ENCODE measurements at regions not wholly inside any gene's neighbourhood (a gene's known extent, or its start where the extent isn't known, plus 50 kb on each side); places are given as distances from the start of the nearest gene placed in this dataset.
A peak's percentile ranks its signal among the peaks of the same experiment; 100 is the strongest.

DNA sequence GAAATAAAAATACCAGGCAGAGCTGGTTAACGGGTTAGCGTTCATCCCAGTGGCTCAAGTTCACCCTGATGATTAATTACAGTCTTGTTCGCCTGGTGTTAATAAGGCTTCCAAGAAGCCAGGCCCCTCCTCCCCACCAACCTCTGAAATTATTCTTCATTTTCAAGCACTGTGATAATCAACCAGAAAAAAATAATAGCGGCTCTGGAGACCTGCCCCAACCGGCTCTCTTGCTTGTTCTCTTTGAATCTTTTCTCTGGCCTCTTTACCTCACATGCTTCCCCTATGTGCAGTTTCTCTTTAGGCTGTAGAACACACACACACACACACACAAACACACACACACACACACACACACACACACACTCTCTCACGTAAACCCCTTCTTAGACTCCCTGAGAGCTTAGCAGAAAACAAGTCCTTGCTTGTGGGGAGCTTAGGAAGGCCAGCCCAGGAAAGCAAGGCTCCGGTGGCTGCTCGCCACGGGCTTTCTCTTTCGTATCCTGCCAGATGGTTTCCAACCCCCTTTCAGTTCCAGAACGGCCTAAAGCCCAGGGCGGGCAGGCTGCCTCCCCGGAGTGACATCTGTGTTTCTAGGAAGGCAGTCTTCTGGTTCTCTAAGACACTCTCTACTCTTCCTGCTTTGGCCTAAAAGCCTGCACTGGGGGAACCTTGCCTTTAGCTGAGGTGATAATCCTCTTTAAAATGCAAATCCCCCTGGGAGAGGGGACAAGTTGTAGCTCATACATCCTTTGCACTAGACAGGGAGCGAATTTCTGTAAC, 106.4 kb upstream of the SESN3 start:
- Histone ChIP-seq H3K9me2 (replicated peaks; ENCODE audit: insufficient read depth) (no peaks in the 10 kb centered on the region), H3K27ac (peak overlapping the region; percentile 97), H3K27me3 (no peaks in the 10 kb centered on the region), H2AFZ (peak overlapping the region; percentile 7), H3K9me3 (ENCODE audit: low read depth) (no peaks in the 10 kb centered on the region), H3K4me2 (peak overlapping the region; percentile 53), H3K4me1 (ENCODE audit: insufficient read depth) (peaks cover 41% of the 10 kb centered on the region), H3K36me3 (replicated peaks; ENCODE audit: insufficient read depth, low read depth) (no peaks in the 10 kb centered on the region), H4K20me1 (ENCODE audit: insufficient read depth, poor library complexity, severe bottlenecking) (no peaks in the 10 kb centered on the region), H3K4me3 (no peak overlapping the region), H3K79me2 (no peaks in the 10 kb centered on the region)
- DNase-seq (ENCODE audit: low spot score), result peak; percentile 52
- TF ChIP-seq CTCF (IDR thresholded peaks at IDR 0.05; ENCODE audit: poor library complexity), result no peak
- TF ChIP-seq EZH2 (IDR thresholded peaks at IDR 0.05; ENCODE audit: borderline replicate concordance), result no peak
- no peak for TF ChIP-seq EZH2phosphoT487 (IDR thresholded peaks at IDR 0.05; ENCODE audit: low read depth, severe bottlenecking, unreplicated experiment)
- WGBS (ENCODE audit: low lambda C conversion rate, missing lambda C conversion rate), result 34% methylated on average over 13 of the region's 14 CpGs

- Histone ChIP-seq H3K27ac (peak overlapping the region; percentile 97), H3K4me2 (no peak overlapping the region), H3K27me3 (no peaks in the 10 kb centered on the region), H4K20me1 (ENCODE audit: insufficient read depth, poor library complexity, severe bottlenecking) (no peaks in the 10 kb centered on the region), H3K4me1 (ENCODE audit: insufficient read depth) (peaks cover 41% of the 10 kb centered on the region), H3K4me3 (no peak overlapping the region), H3K9me3 (ENCODE audit: low read depth) (no peaks in the 10 kb centered on the region), H3K9me2 (replicated peaks; ENCODE audit: insufficient read depth) (no peaks in the 10 kb centered on the region), H2AFZ (no peak overlapping the region), H3K36me3 (replicated peaks; ENCODE audit: insufficient read depth, low read depth) (no peaks in the 10 kb centered on the region), H3K79me2 (no peaks in the 10 kb centered on the region)
- DNase-seq (ENCODE audit: low spot score), result no peak
- TF ChIP-seq CTCF (IDR thresholded peaks at IDR 0.05; ENCODE audit: poor library complexity) (no peak), EZH2phosphoT487 (IDR thresholded peaks at IDR 0.05; ENCODE audit: low read depth, severe bottlenecking, unreplicated experiment) (no peak), EZH2 (IDR thresholded peaks at IDR 0.05; ENCODE audit: borderline replicate concordance) (no peak)
- WGBS (ENCODE audit: low lambda C conversion rate, missing lambda C conversion rate), result 88% methylated on average over 3 of the region's 3 CpGs
Measured at GRCh38 chr11:95335989-95336388, 105.0 kb upstream of the SESN3 start.

DNA sequence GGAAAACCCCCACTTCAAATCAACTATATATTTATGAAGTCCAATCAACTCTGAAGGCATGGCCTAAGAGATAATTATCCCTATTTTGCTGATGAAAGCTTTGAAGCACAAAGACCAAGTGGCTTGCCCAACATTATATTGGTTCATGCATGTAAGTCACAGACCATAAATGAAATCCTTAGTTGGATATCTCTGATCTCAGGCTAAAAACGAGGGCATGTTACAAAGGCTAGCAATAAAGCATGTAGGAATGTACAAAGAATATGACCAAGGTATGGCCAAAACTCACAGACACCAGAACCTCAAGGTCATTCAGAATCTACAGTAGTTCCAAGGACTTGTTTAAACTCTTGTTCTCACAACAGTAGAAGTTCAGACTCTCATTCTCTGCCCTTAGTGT, 100.2 kb upstream of the SESN3 start:
- H3K9me3 ChIP-seq (ENCODE audit: low read depth), result no peaks in the 10 kb centered on the region
- H3K27me3 ChIP-seq, result no peaks in the 10 kb centered on the region
- no peak overlapping the region for H3K4me3 ChIP-seq
- no peaks in the 10 kb centered on the region for H4K20me1 ChIP-seq (ENCODE audit: insufficient read depth, poor library complexity, severe bottlenecking)
- TF ChIP-seq EZH2phosphoT487 (IDR thresholded peaks at IDR 0.05; ENCODE audit: low read depth, severe bottlenecking, unreplicated experiment) (no peak), EZH2 (IDR thresholded peaks at IDR 0.05; ENCODE audit: borderline replicate concordance) (no peak), CTCF (IDR thresholded peaks at IDR 0.05; ENCODE audit: poor library complexity) (no peak)
- H3K4me2 ChIP-seq, result no peak overlapping the region
- WGBS (ENCODE audit: low lambda C conversion rate, missing lambda C conversion rate), result 53% methylated on average over 1 of the region's 1 CpG
- no peaks in the 10 kb centered on the region for H3K79me2 ChIP-seq
- peak overlapping the region; percentile 14 for H3K27ac ChIP-seq
- DNase-seq (ENCODE audit: low spot score), result no peak
- no peak overlapping the region for H2AFZ ChIP-seq
- no peaks in the 10 kb centered on the region for H3K9me2 ChIP-seq (replicated peaks; ENCODE audit: insufficient read depth)
- peaks cover 4% of the 10 kb centered on the region for H3K4me1 ChIP-seq (ENCODE audit: insufficient read depth)
- no peaks in the 10 kb centered on the region for H3K36me3 ChIP-seq (replicated peaks; ENCODE audit: insufficient read depth, low read depth)
